ENCODE measurements at regions not wholly inside any gene's neighbourhood (a gene's known extent, or its start where the extent isn't known, plus 50 kb on each side); places are given as distances from the start of the nearest gene placed in this dataset.
"Not testable (repeated sequence)": the region's sequence is repeated elsewhere in the genome, so short reads cannot be mapped to it uniquely, and the experiment has no call there.

DNA sequence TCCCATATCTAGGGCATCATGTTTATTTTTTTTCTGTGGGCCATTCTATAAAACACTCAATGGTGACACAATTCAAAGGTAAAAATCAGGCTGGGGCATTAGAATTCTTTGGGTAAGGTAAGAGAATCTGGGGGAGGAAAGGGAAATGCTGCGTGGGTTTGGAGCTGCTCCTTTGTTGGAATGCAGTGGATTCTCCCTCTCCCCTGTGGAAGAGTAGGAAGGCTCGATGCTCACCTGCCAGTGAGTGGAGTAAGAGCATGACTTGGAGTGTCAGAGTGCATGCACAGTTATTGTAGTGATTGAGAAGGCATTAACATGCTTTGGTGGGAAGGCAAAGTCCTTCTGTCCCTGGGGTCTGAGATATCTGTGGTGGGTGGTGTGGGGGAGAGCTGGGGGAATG is 280.0 kb downstream of the PDCD6IP start:
- no peaks in the 10 kb centered on the region for H3K36me3 ChIP-seq (ENCODE audit: insufficient read depth in 1 of 2, low read depth in 1 of 2)
- WGBS, 3 donors, result 50 to 70% (median 62%) methylated on average over 2 of the region's 2 CpGs
- DNase-seq (no peak), ATAC-seq (no peak)
- intact Hi-C loops (cut with DNase I), result no loop called here
- peaks cover 0 to 3% (median 0%) of the 10 kb centered on the region in 3 donors for H3K27me3 ChIP-seq (ENCODE audit: insufficient read depth in 3 of 3, low read length in 2 of 3)
- H3K4me1 ChIP-seq, result no peaks in the 10 kb centered on the region
- H3K9me3 ChIP-seq, result peaks cover 3% of the 10 kb centered on the region
- TF ChIP-seq, protein P1, sequence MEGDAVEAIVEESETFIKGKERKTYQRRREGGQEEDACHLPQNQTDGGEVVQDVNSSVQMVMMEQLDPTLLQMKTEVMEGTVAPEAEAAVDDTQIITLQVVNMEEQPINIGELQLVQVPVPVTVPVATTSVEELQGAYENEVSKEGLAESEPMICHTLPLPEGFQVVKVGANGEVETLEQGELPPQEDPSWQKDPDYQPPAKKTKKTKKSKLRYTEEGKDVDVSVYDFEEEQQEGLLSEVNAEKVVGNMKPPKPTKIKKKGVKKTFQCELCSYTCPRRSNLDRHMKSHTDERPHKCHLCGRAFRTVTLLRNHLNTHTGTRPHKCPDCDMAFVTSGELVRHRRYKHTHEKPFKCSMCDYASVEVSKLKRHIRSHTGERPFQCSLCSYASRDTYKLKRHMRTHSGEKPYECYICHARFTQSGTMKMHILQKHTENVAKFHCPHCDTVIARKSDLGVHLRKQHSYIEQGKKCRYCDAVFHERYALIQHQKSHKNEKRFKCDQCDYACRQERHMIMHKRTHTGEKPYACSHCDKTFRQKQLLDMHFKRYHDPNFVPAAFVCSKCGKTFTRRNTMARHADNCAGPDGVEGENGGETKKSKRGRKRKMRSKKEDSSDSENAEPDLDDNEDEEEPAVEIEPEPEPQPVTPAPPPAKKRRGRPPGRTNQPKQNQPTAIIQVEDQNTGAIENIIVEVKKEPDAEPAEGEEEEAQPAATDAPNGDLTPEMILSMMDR (IDR thresholded peaks at IDR 0.05), result no peak
- no peak overlapping the region for H3K27ac ChIP-seq
- H3K4me3 ChIP-seq, result no peak overlapping the region

DNA sequence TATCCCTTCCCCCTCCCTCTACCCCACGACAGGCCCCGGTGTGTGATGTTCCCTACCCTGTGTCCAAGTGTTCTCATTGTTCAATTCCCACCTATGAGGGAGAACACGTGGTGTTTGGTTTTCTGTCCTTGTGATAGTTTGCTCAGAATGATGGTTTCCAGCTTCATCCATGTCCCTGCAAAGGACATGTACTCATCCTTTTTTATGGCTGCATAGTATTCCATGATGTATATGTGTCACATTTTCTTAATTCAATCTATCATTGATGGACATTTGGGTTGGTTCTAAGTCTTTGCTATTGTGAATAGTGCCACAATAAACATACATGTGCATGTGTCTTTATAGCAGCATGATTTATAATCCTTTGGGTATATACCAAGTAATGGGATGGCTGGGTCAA is 281.4 kb downstream of the PDCD6IP start:
- intact Hi-C loops (cut with DNase I); ATAC-seq: not testable (repeated sequence)
- 90 to 94% (median 93%) methylated on average over 3 of the region's 3 CpGs for WGBS, 3 donors

DNA sequence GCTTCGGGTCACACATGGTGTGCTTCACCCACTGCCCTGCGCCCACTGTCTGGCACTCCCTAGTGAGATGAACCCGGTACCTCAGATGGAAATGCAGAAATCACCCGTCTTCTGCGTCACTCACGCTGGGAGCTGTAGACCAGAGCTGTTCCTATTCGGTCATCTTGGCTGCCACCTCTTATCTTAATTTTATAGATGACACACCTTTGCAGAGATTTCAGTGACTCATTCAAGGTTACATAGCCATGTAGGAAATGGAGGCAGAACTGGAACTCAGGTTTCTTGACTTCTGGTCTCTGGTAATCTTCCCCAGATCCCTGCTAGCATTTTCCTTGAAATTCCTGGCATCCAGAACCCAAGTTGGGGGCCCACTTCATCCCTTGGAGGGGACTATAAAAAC is 291.9 kb downstream of the PDCD6IP start:
- H3K4me1 ChIP-seq; H3K4me3 ChIP-seq; H3K27me3 ChIP-seq (ENCODE audit: insufficient read depth in 3 of 3, low read length in 2 of 3); H3K9me3 ChIP-seq; H3K27ac ChIP-seq; DNase-seq; H3K36me3 ChIP-seq (ENCODE audit: insufficient read depth in 1 of 2, low read depth in 1 of 2); intact Hi-C loops (cut with DNase I); ATAC-seq: not testable (repeated sequence)
- WGBS, 3 donors, result 88 to 95% (median 93%) methylated on average over 7 of the region's 7 CpGs

More for the DNA sequence above, 281.4 kb downstream of the PDCD6IP start:
- H3K9me3 ChIP-seq; H3K27ac ChIP-seq; H3K27me3 ChIP-seq (ENCODE audit: insufficient read depth in 3 of 3, low read length in 2 of 3); H3K36me3 ChIP-seq (ENCODE audit: insufficient read depth in 1 of 2, low read depth in 1 of 2); H3K4me1 ChIP-seq; H3K4me3 ChIP-seq; DNase-seq: not testable (repeated sequence)

DNA sequence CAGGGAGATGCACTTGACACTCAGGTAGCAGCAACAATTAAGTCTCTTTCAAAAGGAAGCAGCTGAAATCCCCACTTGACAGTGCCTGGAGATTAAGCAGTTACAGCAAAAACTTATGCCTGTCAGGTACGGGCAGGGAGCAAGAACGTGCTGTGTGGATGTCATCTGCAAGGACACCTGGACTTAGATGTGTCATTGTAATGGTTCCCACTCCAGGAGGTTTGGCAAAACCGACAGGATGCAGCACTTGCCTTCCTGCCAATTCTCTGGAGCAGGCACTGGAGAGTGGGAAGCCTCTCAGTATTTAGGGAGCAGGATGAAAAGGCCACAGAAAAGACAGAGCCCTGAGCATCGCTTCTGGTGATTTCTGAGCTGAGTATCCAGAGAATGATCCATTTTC is 292.4 kb downstream of the PDCD6IP start:
- TF ChIP-seq, protein P1 (IDR thresholded peaks at IDR 0.05), result no peak
- no peak for ATAC-seq

DNA sequence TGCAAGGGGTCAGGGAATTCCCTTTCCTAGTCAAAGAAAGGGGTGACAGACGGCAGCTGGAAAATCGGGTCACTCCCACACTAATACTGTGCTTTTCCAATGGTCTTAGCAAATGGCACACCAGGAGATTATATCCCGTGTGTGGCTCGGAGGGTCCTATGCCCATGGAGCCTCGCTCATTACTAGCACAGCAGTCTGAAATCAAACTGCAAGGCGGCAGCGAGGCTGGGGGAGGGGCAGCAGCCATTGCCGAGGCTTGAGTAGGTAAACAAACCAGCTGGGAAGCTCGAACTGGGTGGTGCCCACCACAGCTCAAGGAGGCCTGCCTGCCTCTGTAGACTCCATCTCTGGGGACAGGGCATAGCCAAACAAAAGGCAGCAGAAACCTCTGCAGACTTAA is 295.9 kb downstream of the PDCD6IP start:
- H3K9me3 ChIP-seq; H3K36me3 ChIP-seq (ENCODE audit: insufficient read depth in 1 of 2, low read depth in 1 of 2); H3K4me1 ChIP-seq; H3K27ac ChIP-seq; ATAC-seq; intact Hi-C loops (cut with DNase I); H3K27me3 ChIP-seq (ENCODE audit: insufficient read depth in 3 of 3, low read length in 2 of 3); H3K4me3 ChIP-seq; DNase-seq: not testable (repeated sequence)
- WGBS, 3 donors, result 88 to 90% (median 89%) methylated on average over 9 of the region's 9 CpGs

More for the DNA sequence above, 292.4 kb downstream of the PDCD6IP start:
- no peaks in the 10 kb centered on the region for H3K9me3 ChIP-seq
- intact Hi-C loops (cut with DNase I), result no loop called here
- H3K27ac ChIP-seq, result no peak overlapping the region
- H3K27me3 ChIP-seq (ENCODE audit: insufficient read depth in 3 of 3, low read length in 2 of 3), result no peaks in the 10 kb centered on the region
- no peaks in the 10 kb centered on the region for H3K36me3 ChIP-seq (ENCODE audit: insufficient read depth in 1 of 2, low read depth in 1 of 2)
- DNase-seq, result no peak
- no peaks in the 10 kb centered on the region for H3K4me1 ChIP-seq
- H3K4me3 ChIP-seq, result no peak overlapping the region
- 49 to 64% (median 56%) methylated on average over 4 of the region's 4 CpGs for WGBS, 3 donors

DNA sequence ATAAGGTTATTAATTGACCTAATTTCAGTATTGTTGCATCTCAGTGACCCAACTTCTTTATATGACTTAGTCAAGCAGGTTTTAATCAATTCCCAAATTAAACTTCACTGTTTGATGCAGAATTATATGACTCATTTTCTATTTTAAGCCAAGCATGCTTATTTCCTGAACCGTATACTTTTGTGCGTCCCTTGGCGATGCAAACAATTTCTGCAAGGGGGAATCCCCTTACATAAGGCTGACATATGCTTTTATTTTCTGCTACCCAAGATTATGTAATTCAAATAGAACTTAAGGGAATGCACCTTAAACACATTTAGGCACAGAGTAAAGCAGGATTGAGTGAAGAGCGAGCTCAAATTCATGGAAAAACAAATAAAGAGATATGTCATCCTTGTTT is 303.9 kb downstream of the PDCD6IP start:
- intact Hi-C loops (cut with DNase I), result no loop called here
- no peak for DNase-seq
- ATAC-seq, result no peak
- H3K36me3 ChIP-seq (ENCODE audit: insufficient read depth in 1 of 2, low read depth in 1 of 2), result no peaks in the 10 kb centered on the region
- TF ChIP-seq, protein P1 (IDR thresholded peaks at IDR 0.05), result no peak
- WGBS, 3 donors, result 51 to 63% (median 61%) methylated on average over 4 of the region's 4 CpGs
- no peaks in the 10 kb centered on the region for H3K27me3 ChIP-seq (ENCODE audit: insufficient read depth in 3 of 3, low read length in 2 of 3)
- H3K9me3 ChIP-seq, result no peaks in the 10 kb centered on the region
- H3K4me1 ChIP-seq, result no peaks in the 10 kb centered on the region
- no peak overlapping the region for H3K27ac ChIP-seq
- H3K4me3 ChIP-seq, result no peak overlapping the region
